Ishikawa (cell line): ENCODE measurements at regions not wholly inside any gene's neighbourhood (a gene's known extent, or its start where the extent isn't known, plus 50 kb on each side); places are given as distances from the start of the nearest gene placed in this dataset.

Experiments used
- CEBPB ChIP-seq: IDR thresholded peaks from 2 replicates; pipeline ENCODE4 v1.6.1; 2012
- CREB1 ChIP-seq: IDR thresholded peaks from 2 replicates; pipeline ENCODE4 v1.6.1; 2012; ENCODE audit warnings: low read depth
- EGR1 ChIP-seq: IDR thresholded peaks from 2 replicates; pipeline ENCODE4 v1.6.1; 2012
- EP300 ChIP-seq: IDR thresholded peaks from 2 replicates; pipeline ENCODE4 v1.6.1; 2012; ENCODE audit warnings: borderline replicate concordance
- FOXM1 ChIP-seq: IDR thresholded peaks from 2 replicates; pipeline ENCODE4 v1.6.1; 2012; ENCODE audit warnings: low read depth, borderline replicate concordance
- MAX ChIP-seq: IDR thresholded peaks from 2 replicates; pipeline ENCODE4 v1.6.1; 2012
- NFIC ChIP-seq: IDR thresholded peaks from 2 replicates; pipeline ENCODE4 v1.6.1; 2012
- RAD21 ChIP-seq: IDR thresholded peaks from 2 replicates; pipeline ENCODE4 v1.6.1; 2012; ENCODE audit warnings: low read depth
- REST ChIP-seq: IDR thresholded peaks from 2 replicates; pipeline ENCODE4 v1.6.1; 2012; ENCODE audit warnings: low read depth, mild to moderate bottlenecking
- TAF1 ChIP-seq: IDR thresholded peaks from 2 replicates; pipeline ENCODE4 v1.6.1; 2012; ENCODE audit warnings: low read depth, mild to moderate bottlenecking
- TCF12 ChIP-seq: IDR thresholded peaks from 2 replicates; pipeline ENCODE4 v1.6.1; 2012; ENCODE audit warnings: low read depth
- TEAD4 ChIP-seq: IDR thresholded peaks from 2 replicates; pipeline ENCODE4 v1.6.1; 2012
- YY1 ChIP-seq: IDR thresholded peaks from 2 replicates; pipeline ENCODE4 v1.6.1; 2012; ENCODE audit warnings: low read depth
- ZBTB7A ChIP-seq: IDR thresholded peaks from 2 replicates; pipeline ENCODE4 v1.6.1; 2012; ENCODE audit warnings: low read depth
- TF ChIP-seq, protein P1 (sequence below): IDR thresholded peaks from 2 replicates; pipeline ENCODE4 v1.6.1; 2012

DNA sequence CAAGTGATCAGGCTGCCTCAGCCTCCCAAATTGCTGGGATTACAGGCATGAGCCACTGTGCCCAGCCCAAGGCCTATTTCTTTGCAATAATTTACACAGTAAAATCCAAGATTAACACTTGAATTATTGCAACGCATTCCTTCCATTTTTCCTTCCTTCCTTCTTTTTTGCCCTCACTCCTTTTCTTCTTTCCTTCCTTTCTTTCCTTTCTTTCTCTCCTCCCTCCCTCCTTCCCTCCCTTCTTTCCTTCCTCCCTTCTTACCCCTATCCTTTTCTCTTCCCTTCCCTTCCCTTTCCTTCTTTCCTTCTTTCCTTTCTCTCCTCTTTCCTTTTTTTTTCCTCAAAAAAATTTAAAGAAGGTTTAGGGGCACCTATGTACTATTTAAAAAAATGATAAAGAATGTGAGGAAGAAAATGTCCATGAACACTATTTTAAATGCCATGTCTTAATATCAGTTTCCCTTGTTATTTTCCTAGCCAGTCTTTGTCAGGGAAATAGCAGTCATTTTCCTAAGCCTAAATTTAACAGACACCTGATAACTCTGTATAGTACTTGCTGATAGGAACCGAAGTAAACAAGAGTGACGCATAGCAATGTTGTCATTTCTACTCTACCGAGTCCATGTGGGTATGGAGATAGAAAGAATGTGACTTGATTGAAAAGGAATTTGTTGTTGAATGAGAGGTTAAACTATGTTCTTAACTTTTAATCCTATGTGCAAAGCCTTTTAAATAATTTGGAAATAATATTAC lies 79.8 kb upstream of the HMCN1 start:
- no peak for TF ChIP-seq MAX
- TF ChIP-seq REST: no peak
- TF ChIP-seq TAF1: no peak
- no peak for TF ChIP-seq YY1
- TF ChIP-seq NFIC: no peak
- TF ChIP-seq, protein P1, sequence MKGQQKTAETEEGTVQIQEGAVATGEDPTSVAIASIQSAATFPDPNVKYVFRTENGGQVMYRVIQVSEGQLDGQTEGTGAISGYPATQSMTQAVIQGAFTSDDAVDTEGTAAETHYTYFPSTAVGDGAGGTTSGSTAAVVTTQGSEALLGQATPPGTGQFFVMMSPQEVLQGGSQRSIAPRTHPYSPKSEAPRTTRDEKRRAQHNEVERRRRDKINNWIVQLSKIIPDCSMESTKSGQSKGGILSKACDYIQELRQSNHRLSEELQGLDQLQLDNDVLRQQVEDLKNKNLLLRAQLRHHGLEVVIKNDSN: no peak
- no peak for TF ChIP-seq CREB1
- no peak for TF ChIP-seq ZBTB7A
- TF ChIP-seq CEBPB: no peak
- no peak for TF ChIP-seq EGR1
- no peak for TF ChIP-seq FOXM1
- TF ChIP-seq RAD21: no peak

DNA sequence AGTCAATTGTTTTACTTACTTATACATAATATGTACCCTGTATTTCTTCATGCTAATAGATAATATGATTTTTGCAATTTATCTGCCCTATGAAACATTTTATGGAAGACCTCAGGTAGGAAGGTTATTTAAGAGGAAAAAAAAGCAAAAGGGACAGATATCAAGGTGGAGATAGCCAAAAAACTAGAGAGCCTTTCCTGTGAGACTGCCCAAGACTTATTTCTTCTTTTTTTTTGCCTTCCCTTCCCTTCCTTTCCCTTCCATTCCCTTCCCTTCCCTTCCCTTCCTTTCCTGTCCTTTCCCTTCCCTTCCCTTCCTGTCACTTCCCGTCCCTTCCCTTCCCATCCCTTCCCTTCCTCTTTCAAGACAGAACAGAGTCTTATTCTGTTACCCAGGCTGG lies 80.6 kb upstream of the HMCN1 start:
- TF ChIP-seq EP300 (no peak), NFIC (no peak), MAX (no peak), REST (no peak), TEAD4 (no peak), CREB1 (no peak)
- TF ChIP-seq, protein P1: no peak

DNA sequence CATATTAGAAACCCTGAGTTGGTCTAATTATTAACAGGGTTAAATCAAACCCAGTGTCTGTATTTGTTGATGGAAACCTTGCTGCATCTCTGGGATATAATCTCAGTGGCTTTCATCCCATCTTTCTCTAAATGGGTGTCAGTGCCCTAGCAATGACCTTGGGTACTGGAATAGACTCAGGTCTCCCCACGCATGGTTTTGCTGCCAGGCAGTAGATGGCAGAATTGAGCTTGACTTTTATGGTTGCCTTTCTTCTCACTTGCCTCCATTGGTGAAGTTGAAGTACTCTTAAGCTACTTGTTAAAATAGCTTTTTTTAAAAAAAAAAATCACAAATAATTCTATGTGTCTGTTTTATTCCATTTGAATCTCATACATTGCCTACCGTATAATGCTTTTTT lies 81.8 kb upstream of the HMCN1 start:
- TF ChIP-seq CEBPB (no peak), TEAD4 (no peak), RAD21 (peak; percentile 45)

DNA sequence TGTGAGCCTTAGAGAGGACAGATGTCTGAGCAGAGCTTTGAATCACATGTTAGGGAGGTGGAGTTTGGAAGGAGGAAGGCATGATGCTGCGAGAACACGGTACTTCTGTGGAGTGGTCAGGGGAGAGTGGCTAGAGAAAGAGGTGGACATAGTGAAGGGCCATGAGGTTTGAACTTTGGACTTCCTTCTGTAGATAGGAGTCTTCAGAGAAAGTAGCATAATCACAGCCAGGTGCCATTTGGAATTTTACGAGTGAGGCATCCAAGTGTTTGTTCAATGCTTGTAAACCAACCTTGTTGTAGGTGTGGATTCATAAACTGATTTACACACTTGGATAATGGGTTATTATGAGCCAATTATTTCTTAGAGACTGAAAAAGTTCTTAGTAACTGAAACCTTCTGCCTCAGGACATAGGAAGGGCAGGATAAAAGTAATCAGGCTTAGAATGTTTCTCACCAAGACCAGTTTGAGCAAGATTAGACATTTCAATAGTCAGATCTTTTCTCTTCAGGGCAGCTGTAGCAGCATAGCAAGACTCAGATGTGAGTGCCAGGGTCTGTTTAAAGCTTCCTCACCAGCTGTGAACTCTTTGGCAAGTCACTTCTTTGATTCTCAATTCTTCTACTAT lies 83.5 kb upstream of the HMCN1 start:
- TF ChIP-seq MAX (no peak), EP300 (no peak), CREB1 (no peak), REST (no peak), CEBPB (no peak), ZBTB7A (no peak), TCF12 (no peak), FOXM1 (no peak)
